Activated CD4-positive, alpha-beta memory T cell treated with anti-CD3 and anti-CD28 coated beads for 36 hours (primary cell): ENCODE measurements at regions not wholly inside any gene's neighbourhood (a gene's known extent, or its start where the extent isn't known, plus 50 kb on each side); places are given as distances from the start of the nearest gene placed in this dataset.
"Not testable (repeated sequence)": the region's sequence is repeated elsewhere in the genome, so short reads cannot be mapped to it uniquely, and the experiment has no call there.

ENCODE experiments used
- CTCF ChIA-PET: fragments of 350-600 bp; sonication (Branson Sonifier 250); formaldehyde crosslinking; loops from one replicate; lab custom pipeline; 2021; ENCODE audit warnings: antibody characterized with exemption, inconsistent platforms; lab: Charles Lee
- POLR2A ChIA-PET: fragments of 350-600 bp; sonication (Branson Sonifier 250); formaldehyde crosslinking; loops from one replicate; lab custom pipeline; 2021; ENCODE audit warnings: antibody characterized with exemption; lab: Charles Lee
- DNase-seq: peaks from one replicate; pipeline ENCODE4 v3.0.0-alpha.2; 2020
- H3K27ac Mint-ChIP-seq: one replicate; pipeline ENCODE4 v1.8.0; 2021; ENCODE audit warnings: mixed read lengths
- H3K27me3 Mint-ChIP-seq: one replicate; pipeline ENCODE4 v1.8.0; 2021; ENCODE audit warnings: mixed read lengths
- H3K36me3 Mint-ChIP-seq: one replicate; pipeline ENCODE4 v1.8.0; 2021; ENCODE audit warnings: mixed read lengths
- H3K4me1 Mint-ChIP-seq: one replicate; pipeline ENCODE4 v1.8.0; 2021; ENCODE audit warnings: low read depth, mixed read lengths
- H3K4me3 Mint-ChIP-seq: one replicate; pipeline ENCODE4 v1.8.0; 2021; ENCODE audit warnings: mild to moderate bottlenecking, mixed read lengths
- H3K9me3 Mint-ChIP-seq: one replicate; pipeline ENCODE4 v1.8.0; 2021; ENCODE audit warnings: mixed read lengths
- intact Hi-C: fragments of 100-400 bp; cut with micrococcal nuclease; formaldehyde crosslinking; loops from one replicate; pipeline ENCODE4 v1.15.1; 2023

- H3K4me1 Mint-ChIP-seq, result no peaks in the 10 kb centered on the region
- no peak overlapping the region for H3K27ac Mint-ChIP-seq
- CTCF ChIA-PET, result no interaction called here
- POLR2A ChIA-PET, result no interaction called here
- intact Hi-C loops, result no loop called here
- no peak for DNase-seq
- no peaks in the 10 kb centered on the region for H3K27me3 Mint-ChIP-seq
- peaks cover 9% of the 10 kb centered on the region for H3K9me3 Mint-ChIP-seq
- no peaks in the 10 kb centered on the region for H3K36me3 Mint-ChIP-seq
- no peak overlapping the region for H3K4me3 Mint-ChIP-seq
Observed at GRCh38 chr4:60485276-60485675, 714.9 kb upstream of the ADGRL3 start.

DNA sequence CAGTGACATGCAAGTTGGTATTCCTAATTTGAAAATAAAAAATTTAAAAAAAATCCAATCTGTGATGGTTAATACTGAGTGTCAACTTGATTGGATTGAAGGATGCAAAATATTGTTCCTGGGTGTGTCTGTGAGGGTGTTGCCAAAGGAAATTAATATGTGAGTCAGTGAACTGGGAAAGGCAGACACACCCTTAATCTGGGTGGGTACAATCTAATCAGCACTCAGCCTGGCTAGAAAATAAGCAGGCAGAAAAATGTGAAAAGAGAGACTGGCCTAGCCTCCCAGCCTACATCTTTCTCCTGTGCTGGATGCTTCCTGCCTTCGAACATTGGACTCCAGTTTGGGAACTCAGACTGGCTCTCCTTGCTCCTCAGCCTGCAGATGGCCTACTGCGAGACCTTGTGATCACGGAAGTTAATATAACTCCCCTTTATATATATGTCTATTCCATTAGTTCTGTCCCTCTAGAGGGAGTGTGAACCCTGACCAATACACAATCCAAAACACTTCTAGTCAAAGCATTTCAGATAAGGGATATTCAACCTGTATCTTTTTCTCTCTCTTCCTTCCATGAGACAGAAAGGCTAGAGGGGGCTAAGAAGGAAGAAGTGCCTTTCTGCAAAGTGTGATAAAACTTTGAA, 712.9 kb upstream of the ADGRL3 start:
- DNase-seq, H3K36me3 Mint-ChIP-seq, H3K27me3 Mint-ChIP-seq, POLR2A ChIA-PET, H3K4me1 Mint-ChIP-seq, intact Hi-C loops, CTCF ChIA-PET, H3K27ac Mint-ChIP-seq, H3K4me3 Mint-ChIP-seq: not testable (repeated sequence)
- peaks cover 12% of the 10 kb centered on the region for H3K9me3 Mint-ChIP-seq

DNA sequence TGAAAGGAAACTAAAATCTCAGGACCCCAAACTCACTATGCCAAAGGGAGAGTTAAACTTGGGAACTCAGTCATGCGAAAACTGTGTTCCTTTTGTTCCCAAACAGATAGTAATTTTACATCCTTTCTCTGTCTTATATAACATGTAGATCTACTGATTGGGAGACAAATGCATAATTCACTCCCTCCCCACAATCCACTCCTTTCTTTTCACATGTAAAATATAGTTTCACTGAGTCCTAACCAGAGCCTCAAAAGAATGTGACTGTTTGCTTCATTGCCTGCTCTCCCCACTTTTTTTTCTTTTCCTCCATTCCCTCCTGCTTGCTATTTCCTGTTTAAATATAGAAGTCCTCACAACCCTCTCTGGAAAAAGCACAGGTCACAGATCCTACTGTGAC, 699.3 kb upstream of the ADGRL3 start:
- ChIA-PET POLR2A (no interaction called here), CTCF (no interaction called here)
- Mint-ChIP-seq H3K27ac (no peak overlapping the region), H3K27me3 (no peaks in the 10 kb centered on the region), H3K4me1 (no peaks in the 10 kb centered on the region), H3K36me3 (no peaks in the 10 kb centered on the region), H3K9me3 (peaks cover 17% of the 10 kb centered on the region), H3K4me3 (no peak overlapping the region)
- no peak for DNase-seq
- intact Hi-C loops, result no loop called here

DNA sequence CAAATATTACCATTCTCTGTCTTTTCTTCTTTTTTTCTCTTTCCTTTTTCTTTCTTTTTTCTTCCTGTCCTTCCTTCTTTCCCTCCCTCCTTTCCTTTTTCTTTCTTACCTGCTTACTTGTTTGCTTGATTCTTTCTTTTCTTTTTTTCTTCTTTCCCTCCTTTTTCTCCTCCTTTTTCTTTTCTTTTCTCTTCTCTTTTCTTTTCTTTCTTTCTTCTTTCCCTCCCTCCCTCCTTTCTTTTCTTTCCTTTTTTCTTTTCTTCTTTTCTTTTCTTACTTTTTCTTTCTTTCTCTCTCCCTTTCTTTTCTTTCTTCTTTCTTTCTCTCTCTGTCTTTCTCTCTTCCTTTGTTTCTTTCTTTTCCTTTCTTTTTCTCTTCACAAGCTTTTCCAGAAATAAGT, 697.4 kb upstream of the ADGRL3 start:
- intact Hi-C loops, result no loop called here
- DNase-seq, result no peak
- Mint-ChIP-seq H3K27me3 (no peaks in the 10 kb centered on the region), H3K36me3 (no peaks in the 10 kb centered on the region), H3K4me3 (no peak overlapping the region), H3K4me1 (no peaks in the 10 kb centered on the region), H3K27ac (no peak overlapping the region), H3K9me3 (peaks cover 20% of the 10 kb centered on the region)
- POLR2A ChIA-PET, result no interaction called here
- CTCF ChIA-PET, result no interaction called here

- H3K9me3 Mint-ChIP-seq, result peaks cover 31% of the 10 kb centered on the region
- intact Hi-C loops, result no loop called here
- POLR2A ChIA-PET, result no interaction called here
- no peaks in the 10 kb centered on the region for H3K27me3 Mint-ChIP-seq
- no peak for DNase-seq
- CTCF ChIA-PET, result no interaction called here
- H3K27ac Mint-ChIP-seq, result no peak overlapping the region
- no peaks in the 10 kb centered on the region for H3K36me3 Mint-ChIP-seq
- H3K4me3 Mint-ChIP-seq, result no peak overlapping the region
- no peaks in the 10 kb centered on the region for H3K4me1 Mint-ChIP-seq
Observed at GRCh38 chr4:60506061-60506460, 694.1 kb upstream of the ADGRL3 start.

DNA sequence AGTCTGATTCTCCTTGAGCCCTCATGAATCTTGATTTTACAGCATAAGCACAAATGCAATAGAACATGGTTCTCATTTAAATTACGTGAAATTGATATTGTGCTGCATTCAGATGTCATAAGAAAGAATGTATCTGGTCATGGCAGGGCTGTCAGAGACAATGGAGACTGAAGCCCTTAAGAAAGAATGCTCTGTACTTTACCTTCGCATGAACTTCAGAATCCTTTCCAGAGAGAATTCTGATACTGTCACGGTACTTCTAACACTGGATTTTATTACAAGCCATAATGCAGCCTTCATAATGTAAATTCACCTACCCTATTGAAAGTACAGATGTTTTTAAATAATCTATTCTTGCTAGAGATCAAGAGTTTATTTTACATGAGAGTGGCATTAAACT, 677.9 kb upstream of the ADGRL3 start:
- intact Hi-C loops, result no loop called here
- Mint-ChIP-seq H3K27me3 (no peaks in the 10 kb centered on the region), H3K9me3 (peaks cover 11% of the 10 kb centered on the region), H3K27ac (no peak overlapping the region), H3K4me1 (no peaks in the 10 kb centered on the region), H3K4me3 (no peak overlapping the region), H3K36me3 (no peaks in the 10 kb centered on the region)
- no peak for DNase-seq
- POLR2A ChIA-PET, result no interaction called here
- CTCF ChIA-PET, result no interaction called here

DNA sequence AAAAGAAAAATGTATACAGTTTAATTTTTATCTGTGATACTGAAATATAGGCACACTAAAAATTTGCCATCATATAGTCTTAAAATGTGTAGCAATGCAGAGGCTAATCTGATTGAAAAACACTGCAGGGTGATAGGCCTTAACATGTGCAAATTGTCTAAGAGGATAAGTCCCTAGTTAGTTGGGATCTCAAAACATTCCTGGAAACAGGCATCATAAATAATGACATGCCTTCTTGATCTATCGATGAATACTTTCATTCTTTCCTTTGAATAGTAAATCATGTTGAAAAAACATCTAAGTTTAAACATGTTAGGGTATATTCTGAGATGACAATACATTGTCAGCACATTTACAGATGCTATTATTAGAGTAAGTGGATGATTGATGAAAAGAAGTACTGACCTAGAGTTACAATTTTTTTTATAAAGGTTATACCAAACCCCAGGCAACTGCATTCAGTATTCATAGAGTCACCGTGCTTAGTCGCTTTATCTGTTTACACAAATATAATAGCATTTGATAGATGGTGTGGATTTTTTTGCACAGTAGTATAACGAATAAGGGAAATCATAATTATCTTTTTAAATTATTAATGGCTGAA, 668.2 kb upstream of the ADGRL3 start:
- Mint-ChIP-seq H3K27me3 (no peaks in the 10 kb centered on the region), H3K27ac (no peak overlapping the region), H3K36me3 (no peaks in the 10 kb centered on the region), H3K4me3 (no peak overlapping the region), H3K9me3 (peaks cover 18% of the 10 kb centered on the region), H3K4me1 (no peaks in the 10 kb centered on the region)
- DNase-seq, result no peak
- POLR2A ChIA-PET, result no interaction called here
- CTCF ChIA-PET, result no interaction called here
- intact Hi-C loops, result no loop called here

DNA sequence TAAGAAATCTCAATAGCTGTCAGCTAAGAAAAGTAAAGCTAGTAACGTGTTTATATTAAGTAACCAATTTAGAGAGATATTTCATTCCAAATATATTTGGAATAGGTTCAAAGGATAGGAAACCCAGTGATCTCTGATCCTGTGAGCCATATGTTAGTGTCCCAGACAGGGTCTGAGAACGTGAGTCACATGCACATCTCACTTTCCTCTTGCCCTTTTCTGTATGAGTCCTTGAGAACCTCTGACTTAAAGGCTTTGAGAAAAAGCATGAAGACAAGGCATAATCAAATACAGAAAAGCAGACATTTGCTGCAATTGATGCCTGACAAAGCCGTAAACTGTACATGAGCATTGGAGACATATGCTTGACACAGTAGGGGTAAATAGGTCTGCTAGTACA, 655.1 kb upstream of the ADGRL3 start:
- Mint-ChIP-seq H3K4me3 (no peak overlapping the region), H3K36me3 (no peaks in the 10 kb centered on the region), H3K27me3 (no peaks in the 10 kb centered on the region), H3K27ac (no peak overlapping the region), H3K4me1 (no peaks in the 10 kb centered on the region), H3K9me3 (peaks cover 23% of the 10 kb centered on the region)
- POLR2A ChIA-PET, result no interaction called here
- intact Hi-C loops, result no loop called here
- CTCF ChIA-PET, result no interaction called here
- no peak for DNase-seq

GRCh38 chr4:60562334-60562733, 637.8 kb upstream of the ADGRL3 start:
- H3K36me3 Mint-ChIP-seq, result no peaks in the 10 kb centered on the region
- H3K4me3 Mint-ChIP-seq, result no peak overlapping the region
- ChIA-PET CTCF (no interaction called here), POLR2A (no interaction called here)
- H3K4me1 Mint-ChIP-seq, result no peaks in the 10 kb centered on the region
- intact Hi-C loops, result no loop called here
- H3K27ac Mint-ChIP-seq, result no peak overlapping the region
- H3K9me3 Mint-ChIP-seq, result peaks cover 17% of the 10 kb centered on the region
- no peaks in the 10 kb centered on the region for H3K27me3 Mint-ChIP-seq
- no peak for DNase-seq

- H3K4me3 Mint-ChIP-seq, result no peak overlapping the region
- H3K27ac Mint-ChIP-seq, result no peak overlapping the region
- peaks cover 28% of the 10 kb centered on the region for H3K9me3 Mint-ChIP-seq
- POLR2A ChIA-PET, result no interaction called here
- no peaks in the 10 kb centered on the region for H3K27me3 Mint-ChIP-seq
- no peak for DNase-seq
- no peaks in the 10 kb centered on the region for H3K4me1 Mint-ChIP-seq
- intact Hi-C loops, result no loop called here
- H3K36me3 Mint-ChIP-seq, result no peaks in the 10 kb centered on the region
- CTCF ChIA-PET, result no interaction called here
Observed at GRCh38 chr4:60565558-60565957, 634.6 kb upstream of the ADGRL3 start.

DNA sequence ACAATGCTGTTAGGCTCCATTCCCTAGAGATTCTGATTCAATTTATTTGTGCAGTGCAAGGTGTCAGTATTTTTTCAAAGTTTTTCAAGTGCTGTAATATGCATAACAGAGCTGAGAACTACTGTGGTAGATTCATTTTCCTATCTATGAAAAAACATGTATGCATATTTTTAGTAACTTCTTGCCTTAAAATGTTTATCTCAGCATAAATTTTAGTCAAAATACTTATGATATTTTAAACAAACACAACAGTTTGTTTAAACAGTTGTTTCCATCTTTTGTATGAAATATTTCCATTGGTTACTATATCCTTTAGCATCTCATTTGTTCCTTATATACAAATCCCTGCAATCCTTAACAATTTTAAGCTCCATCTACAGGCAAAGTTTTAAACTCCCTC, 624.8 kb upstream of the ADGRL3 start:
- intact Hi-C loops, result no loop called here
- Mint-ChIP-seq H3K9me3 (peaks cover 20% of the 10 kb centered on the region), H3K4me3 (no peak overlapping the region), H3K27me3 (no peaks in the 10 kb centered on the region), H3K36me3 (no peaks in the 10 kb centered on the region), H3K4me1 (no peaks in the 10 kb centered on the region), H3K27ac (no peak overlapping the region)
- POLR2A ChIA-PET, result no interaction called here
- DNase-seq, result no peak
- CTCF ChIA-PET, result no interaction called here

- ChIA-PET CTCF (no interaction called here), POLR2A (no interaction called here)
- Mint-ChIP-seq H3K27ac (no peak overlapping the region), H3K36me3 (no peaks in the 10 kb centered on the region), H3K4me3 (no peak overlapping the region), H3K27me3 (no peaks in the 10 kb centered on the region), H3K9me3 (peaks cover 19% of the 10 kb centered on the region), H3K4me1 (no peaks in the 10 kb centered on the region)
- no peak for DNase-seq
- intact Hi-C loops, result no loop called here
Observed at GRCh38 chr4:60579335-60579734, 620.8 kb upstream of the ADGRL3 start.

DNA sequence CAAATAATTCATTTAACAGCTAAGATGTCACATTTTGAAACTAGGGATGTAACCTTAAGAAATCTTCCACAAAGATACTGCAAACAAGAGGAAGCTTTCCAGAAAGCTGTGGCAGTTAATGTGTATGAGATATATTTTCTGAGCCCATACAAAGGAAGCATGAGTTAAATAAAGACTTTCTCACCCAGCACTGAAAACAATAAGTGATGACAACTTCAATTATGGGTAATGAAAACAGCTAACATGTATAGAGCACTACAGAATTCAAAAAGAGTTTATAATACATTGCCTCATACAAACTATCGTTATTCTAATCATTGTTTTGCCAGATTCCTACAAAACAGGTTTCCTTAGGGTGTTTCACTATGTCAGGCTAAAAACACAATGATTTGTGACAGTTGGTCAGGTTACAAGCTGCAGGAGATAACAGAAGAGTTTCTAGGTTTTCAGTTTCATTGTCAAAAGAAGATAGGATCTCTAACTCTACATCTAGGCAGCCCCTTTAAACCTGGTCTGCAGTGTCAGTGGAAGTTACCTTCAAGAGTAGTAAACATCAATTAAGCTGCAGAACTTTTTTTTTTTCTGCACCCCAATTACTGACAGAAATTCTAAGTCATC, 618.1 kb upstream of the ADGRL3 start:
- no peak for DNase-seq
- Mint-ChIP-seq H3K27ac (no peak overlapping the region), H3K27me3 (no peaks in the 10 kb centered on the region), H3K4me3 (no peak overlapping the region), H3K36me3 (no peaks in the 10 kb centered on the region), H3K9me3 (peaks cover 15% of the 10 kb centered on the region), H3K4me1 (no peaks in the 10 kb centered on the region)
- ChIA-PET CTCF (no interaction called here), POLR2A (no interaction called here)
- intact Hi-C loops, result no loop called here
